ENCODE measurements at regions not wholly inside any gene's neighbourhood (a gene's known extent, or its start where the extent isn't known, plus 50 kb on each side); places are given as distances from the start of the nearest gene placed in this dataset.
"Not testable (repeated sequence)": the region's sequence is repeated elsewhere in the genome, so short reads cannot be mapped to it uniquely, and the experiment has no call there.

DNA sequence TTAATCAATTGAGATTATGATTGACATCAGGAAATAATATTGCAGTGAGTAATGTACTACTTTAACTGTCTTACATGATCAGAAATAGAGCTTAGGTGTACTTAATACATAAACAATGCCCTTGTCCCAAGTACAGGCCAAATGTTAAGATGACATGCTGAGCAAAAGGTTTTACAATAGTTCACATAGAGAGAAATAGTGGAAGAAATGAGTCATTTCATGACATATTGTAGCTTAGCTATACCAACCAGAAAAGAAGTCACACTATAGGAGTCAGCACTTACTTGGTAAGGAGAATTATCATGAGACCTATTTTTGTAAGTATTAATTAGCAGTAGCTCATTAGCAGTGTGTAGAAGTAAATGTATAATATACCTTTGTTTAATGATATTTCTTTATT is 96.4 kb upstream of the NANOGP8 start:
- H3K9ac ChIP-seq (ENCODE audit: low read length), result no peak overlapping the region
- H2AFZ ChIP-seq (ENCODE audit: low read depth, low read length, severe bottlenecking), result no peak overlapping the region
- H3F3A ChIP-seq (ENCODE audit: insufficient read depth), result no peaks in the 10 kb centered on the region
- no peaks in the 10 kb centered on the region for H4K20me1 ChIP-seq (ENCODE audit: low read depth, low read length)
- H3K79me2 ChIP-seq (ENCODE audit: insufficient read depth, low read length), result no peaks in the 10 kb centered on the region
- H3K4me3 ChIP-seq (ENCODE audit: insufficient read depth, low read length, poor library complexity, severe bottlenecking), result no peak overlapping the region
- no peak overlapping the region for H3K27ac ChIP-seq (ENCODE audit: low read depth, low read length)
- H3K9me2 ChIP-seq (replicated peaks; ENCODE audit: insufficient read depth, low read length), result no peaks in the 10 kb centered on the region
- H3K9me3 ChIP-seq (ENCODE audit: insufficient read depth, low read length), result no peaks in the 10 kb centered on the region
- H3K27me3 ChIP-seq (ENCODE audit: low read length), result no peaks in the 10 kb centered on the region
- TF ChIP-seq, protein P1, sequence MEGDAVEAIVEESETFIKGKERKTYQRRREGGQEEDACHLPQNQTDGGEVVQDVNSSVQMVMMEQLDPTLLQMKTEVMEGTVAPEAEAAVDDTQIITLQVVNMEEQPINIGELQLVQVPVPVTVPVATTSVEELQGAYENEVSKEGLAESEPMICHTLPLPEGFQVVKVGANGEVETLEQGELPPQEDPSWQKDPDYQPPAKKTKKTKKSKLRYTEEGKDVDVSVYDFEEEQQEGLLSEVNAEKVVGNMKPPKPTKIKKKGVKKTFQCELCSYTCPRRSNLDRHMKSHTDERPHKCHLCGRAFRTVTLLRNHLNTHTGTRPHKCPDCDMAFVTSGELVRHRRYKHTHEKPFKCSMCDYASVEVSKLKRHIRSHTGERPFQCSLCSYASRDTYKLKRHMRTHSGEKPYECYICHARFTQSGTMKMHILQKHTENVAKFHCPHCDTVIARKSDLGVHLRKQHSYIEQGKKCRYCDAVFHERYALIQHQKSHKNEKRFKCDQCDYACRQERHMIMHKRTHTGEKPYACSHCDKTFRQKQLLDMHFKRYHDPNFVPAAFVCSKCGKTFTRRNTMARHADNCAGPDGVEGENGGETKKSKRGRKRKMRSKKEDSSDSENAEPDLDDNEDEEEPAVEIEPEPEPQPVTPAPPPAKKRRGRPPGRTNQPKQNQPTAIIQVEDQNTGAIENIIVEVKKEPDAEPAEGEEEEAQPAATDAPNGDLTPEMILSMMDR (IDR thresholded peaks at IDR 0.05; ENCODE audit: insufficient read depth, low read length, poor library complexity, severe bottlenecking), result no peak
- TF ChIP-seq EZH2phosphoT487 (conservative IDR thresholded peaks at IDR 0.05; ENCODE audit: low read length), result no peak
- no peak overlapping the region for H3K4me2 ChIP-seq (ENCODE audit: low read depth, low read length, poor library complexity, severe bottlenecking)
- no peaks in the 10 kb centered on the region for H3K36me3 ChIP-seq (ENCODE audit: low read length)

DNA sequence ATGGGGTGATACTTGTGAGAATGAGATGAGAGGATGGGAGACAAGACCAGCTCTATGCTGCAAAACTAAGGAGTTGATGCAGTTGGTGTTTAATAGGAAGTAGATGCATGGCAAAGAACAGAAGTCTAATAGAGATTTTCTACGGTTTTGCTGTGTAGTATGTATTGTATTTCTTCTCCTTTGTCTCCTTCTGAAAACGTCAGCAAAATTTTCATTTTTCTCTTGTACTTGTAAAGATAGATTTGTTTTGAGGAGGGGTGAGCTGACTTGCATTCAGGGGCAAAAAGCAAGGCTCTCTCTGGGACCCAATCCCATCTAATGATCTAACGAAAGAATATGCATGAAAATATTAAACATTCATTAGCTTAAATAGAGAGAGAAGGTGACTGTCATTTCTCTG is 94.6 kb upstream of the NANOGP8 start:
- Histone ChIP-seq H4K20me1 (ENCODE audit: low read depth, low read length) (no peaks in the 10 kb centered on the region), H3K9me2 (replicated peaks; ENCODE audit: insufficient read depth, low read length) (no peaks in the 10 kb centered on the region), H3K27me3 (ENCODE audit: low read length) (no peaks in the 10 kb centered on the region), H3K27ac (ENCODE audit: low read depth, low read length) (no peak overlapping the region), H3F3A (ENCODE audit: insufficient read depth) (no peaks in the 10 kb centered on the region), H3K9me3 (ENCODE audit: insufficient read depth, low read length) (no peaks in the 10 kb centered on the region), H2AFZ (ENCODE audit: low read depth, low read length, severe bottlenecking) (no peak overlapping the region), H3K4me3 (ENCODE audit: insufficient read depth, low read length, poor library complexity, severe bottlenecking) (no peak overlapping the region), H3K36me3 (ENCODE audit: low read length) (no peaks in the 10 kb centered on the region), H3K79me2 (ENCODE audit: insufficient read depth, low read length) (no peaks in the 10 kb centered on the region), H3K4me2 (ENCODE audit: low read depth, low read length, poor library complexity, severe bottlenecking) (no peak overlapping the region), H3K9ac (ENCODE audit: low read length) (no peak overlapping the region)
- TF ChIP-seq, protein P1 (IDR thresholded peaks at IDR 0.05; ENCODE audit: insufficient read depth, low read length, poor library complexity, severe bottlenecking), result no peak
- no peak for TF ChIP-seq EZH2phosphoT487 (conservative IDR thresholded peaks at IDR 0.05; ENCODE audit: low read length)

DNA sequence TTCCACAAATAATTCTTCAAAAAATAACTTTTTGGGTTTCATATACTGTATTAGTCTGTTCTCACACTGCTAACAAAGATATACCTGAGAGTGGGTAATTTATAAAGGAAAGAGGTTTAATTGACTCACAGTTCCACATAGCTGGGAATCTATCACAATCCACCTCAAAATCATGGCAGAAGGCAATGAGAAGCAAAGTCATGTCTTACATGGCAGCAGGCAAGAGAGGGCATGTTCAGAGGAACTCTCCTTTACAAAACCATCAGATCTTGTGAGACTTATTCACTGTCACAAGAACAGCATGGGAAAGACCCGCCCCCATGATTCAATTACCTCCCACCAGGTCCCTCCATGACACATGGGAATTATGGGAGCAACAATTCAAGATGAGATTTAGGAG is 93.1 kb upstream of the NANOGP8 start:
- H3K79me2 ChIP-seq (ENCODE audit: insufficient read depth, low read length); H3K4me2 ChIP-seq (ENCODE audit: low read depth, low read length, poor library complexity, severe bottlenecking); H3K27ac ChIP-seq (ENCODE audit: low read depth, low read length); H3F3A ChIP-seq (ENCODE audit: insufficient read depth); H4K20me1 ChIP-seq (ENCODE audit: low read depth, low read length); H3K4me3 ChIP-seq (ENCODE audit: insufficient read depth, low read length, poor library complexity, severe bottlenecking); H3K9me3 ChIP-seq (ENCODE audit: insufficient read depth, low read length); H3K27me3 ChIP-seq (ENCODE audit: low read length); H3K36me3 ChIP-seq (ENCODE audit: low read length); H3K9me2 ChIP-seq (replicated peaks; ENCODE audit: insufficient read depth, low read length); H2AFZ ChIP-seq (ENCODE audit: low read depth, low read length, severe bottlenecking); H3K9ac ChIP-seq (ENCODE audit: low read length): not testable (repeated sequence)

DNA sequence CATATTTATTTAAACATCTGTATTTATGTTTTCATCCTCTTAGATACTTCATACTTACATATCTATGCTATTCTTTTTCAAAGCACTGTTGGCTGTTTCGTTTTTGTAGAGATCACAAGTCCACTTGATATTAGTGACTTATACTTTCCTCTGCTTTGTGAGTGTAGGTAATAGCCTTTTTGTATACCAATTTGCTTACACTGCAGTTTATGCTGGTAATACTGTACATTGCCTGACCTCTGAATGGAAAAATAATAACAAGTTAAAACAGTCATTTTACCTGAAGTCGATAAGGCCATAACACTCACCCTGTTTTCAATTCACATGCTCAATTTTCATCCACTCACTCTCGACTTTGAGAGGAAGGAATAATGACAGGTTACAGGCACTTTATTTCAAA is 89.9 kb upstream of the NANOGP8 start:
- Histone ChIP-seq H4K20me1 (ENCODE audit: low read depth, low read length) (no peaks in the 10 kb centered on the region), H3K36me3 (ENCODE audit: low read length) (no peaks in the 10 kb centered on the region), H3K4me2 (ENCODE audit: low read depth, low read length, poor library complexity, severe bottlenecking) (no peak overlapping the region), H3K27ac (ENCODE audit: low read depth, low read length) (no peak overlapping the region), H3K79me2 (ENCODE audit: insufficient read depth, low read length) (no peaks in the 10 kb centered on the region), H2AFZ (ENCODE audit: low read depth, low read length, severe bottlenecking) (no peak overlapping the region), H3K4me3 (ENCODE audit: insufficient read depth, low read length, poor library complexity, severe bottlenecking) (no peak overlapping the region), H3F3A (ENCODE audit: insufficient read depth) (no peaks in the 10 kb centered on the region), H3K9me3 (ENCODE audit: insufficient read depth, low read length) (no peaks in the 10 kb centered on the region), H3K9me2 (replicated peaks; ENCODE audit: insufficient read depth, low read length) (no peaks in the 10 kb centered on the region), H3K9ac (ENCODE audit: low read length) (no peak overlapping the region), H3K27me3 (ENCODE audit: low read length) (no peaks in the 10 kb centered on the region)
- TF ChIP-seq, protein P1 (IDR thresholded peaks at IDR 0.05; ENCODE audit: insufficient read depth, low read length, poor library complexity, severe bottlenecking), result no peak
- no peak for TF ChIP-seq EZH2phosphoT487 (conservative IDR thresholded peaks at IDR 0.05; ENCODE audit: low read length)

All from SU-DHL-6 (cell line).